HG03558 (cell line): ENCODE measurements at regions not wholly inside any gene's neighbourhood (a gene's known extent, or its start where the extent isn't known, plus 50 kb on each side); places are given as distances from the start of the nearest gene placed in this dataset.
"Not testable (repeated sequence)": the region's sequence is repeated elsewhere in the genome, so short reads cannot be mapped to it uniquely, and the experiment has no call there.

Experiments
- ATAC-seq: cut with Tn5 transposase; IDR thresholded peaks from one replicate; pipeline ENCODE4 v1.9.1; 2021; ENCODE audit warnings: moderate number of reproducible peaks; ENCODE audit not compliant: unreplicated experiment; ENCODE audit errors: extremely low read depth

- no peak for ATAC-seq
These were observed 298.5 kb downstream of the SI start for GRCh38 chr3:164779816-164780215.

GRCh38 chr3:164752812-164753211, 325.5 kb downstream of the SI start:
- ATAC-seq = no peak

GRCh38 chr3:164748626-164749025, 329.7 kb downstream of the SI start:
- ATAC-seq = no peak

- ATAC-seq = no peak
These were observed 336.4 kb downstream of the SI start for GRCh38 chr3:164741869-164742268.

- ATAC-seq = no peak
These were observed 341.1 kb downstream of the SI start for GRCh38 chr3:164737174-164737573.

GRCh38 chr3:164732166-164732565, 346.1 kb downstream of the SI start:
- no peak for ATAC-seq

- no peak for ATAC-seq
These were observed 347.4 kb downstream of the SI start for GRCh38 chr3:164730815-164731360.

GRCh38 chr3:164723396-164723795, 354.9 kb downstream of the SI start:
- ATAC-seq = no peak

- ATAC-seq = not testable (repeated sequence)
These were observed 375.5 kb downstream of the SI start for GRCh38 chr3:164702808-164703207.

GRCh38 chr3:164687902-164688301, 390.4 kb downstream of the SI start:
- ATAC-seq = no peak

GRCh38 chr3:164687211-164687610, 391.1 kb downstream of the SI start:
- no peak for ATAC-seq

- ATAC-seq = no peak
These were observed 394.8 kb downstream of the SI start for GRCh38 chr3:164683489-164683888.

GRCh38 chr3:164679245-164679644, 399.1 kb downstream of the SI start:
- ATAC-seq = no peak

- no peak for ATAC-seq
These were observed 401.0 kb downstream of the SI start for GRCh38 chr3:164677317-164677716.

- no peak for ATAC-seq
These were observed 404.6 kb downstream of the SI start for GRCh38 chr3:164673738-164674137.

- ATAC-seq = no peak
These were observed 420.2 kb downstream of the SI start for GRCh38 chr3:164658125-164658524.

- no peak for ATAC-seq
These were observed 420.7 kb downstream of the SI start for GRCh38 chr3:164657631-164658030.

- no peak for ATAC-seq
These were observed 422.8 kb downstream of the SI start for GRCh38 chr3:164655462-164655861.

GRCh38 chr3:164641071-164641470, 437.2 kb downstream of the SI start:
- no peak for ATAC-seq

GRCh38 chr3:164640591-164640990, 437.7 kb downstream of the SI start:
- ATAC-seq = no peak

GRCh38 chr3:164620956-164621355, 457.3 kb downstream of the SI start:
- ATAC-seq = no peak

- no peak for ATAC-seq
These were observed 457.9 kb downstream of the SI start for GRCh38 chr3:164620423-164620822.

- no peak for ATAC-seq
These were observed 465.5 kb downstream of the SI start for GRCh38 chr3:164612751-164613150.
